OCI-M2 (cell line): ENCODE measurements at regions not wholly inside any gene's neighbourhood (a gene's known extent, or its start where the extent isn't known, plus 50 kb on each side); places are given as distances from the start of the nearest gene placed in this dataset.
"Not testable (repeated sequence)": the region's sequence is repeated elsewhere in the genome, so short reads cannot be mapped to it uniquely, and the experiment has no call there.

Source experiments
- DNase-seq: peaks from one replicate; lab custom pipeline; 2025; ENCODE audit not compliant: unreplicated experiment; lab: John Stamatoyannopoulos, UW

DNA sequence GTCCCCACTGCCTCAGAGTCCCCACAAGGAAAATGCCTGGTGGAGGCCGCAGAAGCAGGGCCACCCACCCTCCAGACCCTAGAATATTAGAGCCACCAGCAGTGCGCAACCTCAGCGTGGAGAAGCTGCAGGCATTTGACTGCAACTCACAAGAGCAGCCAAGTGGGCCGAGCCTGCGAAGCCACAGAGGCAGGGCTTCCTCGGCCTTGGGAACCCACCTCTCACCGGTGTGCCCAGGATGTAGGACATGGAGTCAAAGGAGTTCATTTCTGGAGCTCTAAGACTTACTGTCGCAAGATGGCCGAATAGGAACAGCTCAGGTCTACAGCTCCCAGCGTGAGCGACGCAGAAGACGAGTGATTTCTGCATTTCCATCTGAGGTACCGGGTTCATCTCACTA, 397.9 kb upstream of the PIK3R1 start:
- DNase-seq: no peak

DNA sequence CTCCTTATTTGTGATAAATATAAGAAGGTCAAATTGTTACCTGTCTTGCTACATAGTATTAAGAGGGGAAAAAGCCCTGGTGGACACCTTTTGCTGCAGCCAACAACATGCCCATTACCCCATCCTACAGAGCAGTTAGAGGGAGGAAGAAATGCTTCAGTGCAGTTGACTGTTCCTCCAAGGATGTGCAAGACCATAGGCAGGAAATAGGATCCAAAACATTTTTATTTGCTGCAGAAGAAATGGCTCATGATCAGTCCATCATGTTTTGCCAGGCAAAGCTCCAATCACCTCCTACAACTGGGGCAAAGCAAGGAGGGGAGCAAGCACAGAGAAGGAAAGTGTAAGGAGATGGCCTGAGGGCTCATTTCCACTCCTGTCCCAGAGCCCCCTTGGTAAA, 399.1 kb upstream of the PIK3R1 start:
- no peak for DNase-seq

- no peak for DNase-seq
Observed at GRCh38 chr5:67815455-67816391, 399.8 kb upstream of the PIK3R1 start.

GRCh38 chr5:67814569-67815311, 400.8 kb upstream of the PIK3R1 start:
- DNase-seq: no peak

DNA sequence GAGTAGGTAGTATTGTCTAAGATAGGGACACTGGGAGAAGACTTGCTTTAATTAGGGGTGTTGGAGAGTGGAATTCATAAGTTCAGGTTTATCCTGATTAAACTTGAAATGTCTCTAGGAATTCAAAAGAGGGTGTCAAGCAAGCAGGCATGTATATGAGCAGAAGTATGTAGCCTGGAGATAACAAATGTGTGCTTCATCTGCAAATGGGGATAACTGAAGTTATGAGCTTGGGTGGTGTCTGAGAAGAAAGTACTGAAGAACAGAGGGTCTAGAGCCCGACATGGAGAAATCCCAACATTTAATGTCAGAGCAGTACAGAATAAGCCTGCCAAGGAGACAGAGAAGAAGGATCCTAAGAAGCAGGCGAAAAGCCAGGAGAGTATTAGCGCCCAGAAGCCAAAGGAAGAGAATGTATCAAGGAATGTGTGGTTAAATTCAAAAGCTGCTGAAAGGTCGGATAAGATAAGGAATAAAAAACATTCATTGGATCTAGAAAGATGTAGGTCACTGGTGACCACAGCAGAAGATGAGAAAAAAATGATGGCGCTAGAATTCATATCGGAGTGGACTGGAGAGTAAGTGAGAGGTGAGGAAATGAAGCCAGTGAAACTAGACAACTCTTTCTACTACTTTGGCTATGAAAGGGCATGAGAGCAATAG, 401.5 kb upstream of the PIK3R1 start:
- no peak for DNase-seq

GRCh38 chr5:67809589-67809988, 406.0 kb upstream of the PIK3R1 start:
- no peak for DNase-seq

DNA sequence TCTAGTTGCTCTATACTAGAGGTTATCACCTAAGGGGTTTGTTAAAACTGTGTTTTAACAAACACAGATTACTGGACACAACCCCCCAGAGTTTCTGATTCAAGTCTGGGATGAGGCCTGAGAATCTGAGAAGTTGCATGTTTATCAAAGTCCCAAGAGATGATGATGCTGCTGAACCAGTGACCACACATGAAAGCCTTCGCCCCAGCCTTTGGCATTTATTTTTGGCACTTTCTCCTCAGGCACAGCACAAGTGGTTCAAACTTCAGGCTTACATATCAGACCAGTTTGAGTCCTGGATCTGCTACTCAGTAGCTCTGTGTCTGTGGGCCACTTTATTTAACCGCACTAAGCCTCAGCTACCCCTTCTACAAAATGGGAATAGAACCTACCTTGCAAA, 407.2 kb upstream of the PIK3R1 start:
- DNase-seq: no peak

GRCh38 chr5:67807439-67807888, 408.1 kb upstream of the PIK3R1 start:
- no peak for DNase-seq

DNA sequence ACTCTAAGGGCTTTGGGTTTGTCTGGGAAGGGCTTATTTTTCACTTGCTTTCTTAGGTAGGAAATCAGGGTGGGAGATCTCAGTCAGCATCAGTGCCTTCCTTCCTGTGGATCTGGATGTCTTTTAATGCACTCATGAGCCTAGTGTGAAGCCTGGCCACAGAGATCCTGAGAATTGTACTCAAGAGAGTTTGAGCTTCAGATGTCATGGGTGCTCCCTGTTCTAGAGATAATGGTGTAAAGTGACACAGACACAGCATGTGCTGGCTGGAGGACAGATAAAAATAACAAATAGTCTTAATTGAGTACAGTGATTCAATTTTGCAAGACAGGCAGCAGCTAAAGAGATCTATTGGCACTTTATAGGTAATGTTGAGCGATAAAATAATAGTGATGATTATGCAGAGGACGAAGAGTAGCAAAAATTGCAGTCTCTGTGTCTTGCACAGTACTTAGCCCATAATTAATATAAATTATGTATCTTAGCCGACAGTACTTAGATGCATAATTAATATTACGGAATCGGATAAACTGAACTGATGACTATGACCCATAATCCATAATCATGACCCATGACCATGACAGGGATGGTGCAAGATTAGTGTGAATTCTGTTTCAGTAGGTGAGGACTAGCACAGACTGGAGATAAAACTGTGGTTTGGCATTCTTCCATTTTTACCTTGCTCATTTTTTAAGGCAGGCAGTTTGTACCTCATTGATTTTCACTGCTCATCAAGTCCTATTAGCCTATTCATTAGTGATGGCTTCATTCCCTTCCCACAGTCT, 408.7 kb upstream of the PIK3R1 start:
- DNase-seq: no peak

- DNase-seq: no peak
Observed at GRCh38 chr5:67805666-67806348, 409.7 kb upstream of the PIK3R1 start.

- no peak for DNase-seq
Observed at GRCh38 chr5:67802766-67803165, 412.8 kb upstream of the PIK3R1 start.

DNA sequence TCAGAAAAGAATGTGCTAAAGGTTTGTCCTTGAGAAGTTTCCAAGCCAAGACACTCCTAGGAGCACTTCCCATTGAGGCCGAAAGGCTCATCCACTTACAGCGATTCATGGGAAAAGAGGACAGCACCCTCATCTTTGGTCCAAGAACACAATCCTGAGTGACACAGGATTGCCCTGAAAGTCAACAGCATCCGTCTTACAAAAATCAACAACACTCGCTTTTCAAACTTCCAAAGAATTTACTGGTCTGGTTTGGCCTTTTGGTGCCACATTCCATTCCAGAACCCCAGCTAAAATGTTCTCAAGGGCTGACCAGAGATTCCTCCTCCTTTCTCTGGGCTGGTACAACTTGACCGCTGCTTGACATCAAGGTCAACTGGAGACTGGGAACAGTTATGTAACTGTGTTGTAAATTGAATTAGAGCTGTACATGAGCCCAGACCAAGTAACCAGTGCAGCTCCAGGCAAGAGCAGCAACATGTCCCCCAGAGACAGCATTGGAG, 415.8 kb upstream of the PIK3R1 start:
- DNase-seq: no peak

DNA sequence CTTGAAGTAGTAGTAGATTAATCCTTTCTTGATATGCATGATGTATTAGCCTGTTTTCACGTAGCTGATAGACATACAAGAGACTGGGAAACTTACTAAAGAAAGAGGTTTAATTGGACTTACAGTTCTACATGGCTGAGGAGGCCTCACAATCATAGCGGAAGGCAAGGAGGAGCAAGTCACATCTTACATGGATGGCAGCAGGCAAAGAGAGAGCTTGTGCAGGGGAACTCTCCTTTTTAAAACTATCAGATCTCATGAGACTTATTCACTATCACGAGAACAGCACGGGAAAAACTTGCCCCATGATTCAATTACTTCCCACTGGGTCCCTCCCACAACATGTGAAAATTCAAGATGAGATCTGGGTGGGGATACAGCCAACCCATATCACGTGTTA, 417.1 kb upstream of the PIK3R1 start:
- DNase-seq: not testable (repeated sequence)

- no peak for DNase-seq
Observed at GRCh38 chr5:67795781-67796477, 419.6 kb upstream of the PIK3R1 start.

DNA sequence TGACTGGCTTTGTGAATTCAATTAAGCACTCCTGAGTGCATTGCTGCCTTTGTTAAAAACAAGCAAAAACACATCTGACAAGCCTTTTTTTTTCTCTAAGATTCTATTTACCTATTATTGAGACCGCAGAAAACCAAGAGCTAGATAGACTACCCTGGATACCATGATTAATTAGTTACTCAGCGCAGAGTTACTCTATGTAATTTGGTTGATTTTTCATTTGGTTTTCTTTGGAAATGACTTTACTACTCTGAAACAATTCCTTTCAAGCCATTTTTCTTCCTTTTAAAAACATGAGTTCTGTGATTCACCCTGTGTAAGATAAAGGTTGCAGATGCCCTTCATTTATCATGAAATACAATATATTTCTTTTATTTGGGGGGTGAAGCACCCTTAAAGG, 421.6 kb upstream of the PIK3R1 start:
- DNase-seq: no peak

DNA sequence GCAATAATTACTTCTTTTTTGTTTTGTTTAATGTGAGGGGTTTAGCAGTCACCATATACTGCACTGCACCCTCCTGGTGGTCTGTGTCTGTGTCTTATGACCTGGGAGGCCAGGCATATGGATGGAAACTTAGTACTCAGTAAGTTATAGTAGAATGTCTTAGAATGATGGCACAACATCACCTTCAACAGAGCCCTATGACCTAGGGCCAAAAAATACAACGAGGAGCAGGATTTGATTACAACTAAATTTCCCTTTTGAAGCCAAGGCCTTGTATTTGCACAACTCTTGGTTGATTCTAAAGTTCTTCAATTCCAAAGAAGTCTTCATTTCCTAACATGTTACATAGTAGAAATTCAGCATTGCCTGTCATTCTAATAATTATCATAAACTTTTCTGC, 422.1 kb upstream of the PIK3R1 start:
- no peak for DNase-seq

GRCh38 chr5:67792891-67793290, 422.7 kb upstream of the PIK3R1 start:
- no peak for DNase-seq

- DNase-seq: no peak
Observed at GRCh38 chr5:67790390-67790789, 425.2 kb upstream of the PIK3R1 start.

DNA sequence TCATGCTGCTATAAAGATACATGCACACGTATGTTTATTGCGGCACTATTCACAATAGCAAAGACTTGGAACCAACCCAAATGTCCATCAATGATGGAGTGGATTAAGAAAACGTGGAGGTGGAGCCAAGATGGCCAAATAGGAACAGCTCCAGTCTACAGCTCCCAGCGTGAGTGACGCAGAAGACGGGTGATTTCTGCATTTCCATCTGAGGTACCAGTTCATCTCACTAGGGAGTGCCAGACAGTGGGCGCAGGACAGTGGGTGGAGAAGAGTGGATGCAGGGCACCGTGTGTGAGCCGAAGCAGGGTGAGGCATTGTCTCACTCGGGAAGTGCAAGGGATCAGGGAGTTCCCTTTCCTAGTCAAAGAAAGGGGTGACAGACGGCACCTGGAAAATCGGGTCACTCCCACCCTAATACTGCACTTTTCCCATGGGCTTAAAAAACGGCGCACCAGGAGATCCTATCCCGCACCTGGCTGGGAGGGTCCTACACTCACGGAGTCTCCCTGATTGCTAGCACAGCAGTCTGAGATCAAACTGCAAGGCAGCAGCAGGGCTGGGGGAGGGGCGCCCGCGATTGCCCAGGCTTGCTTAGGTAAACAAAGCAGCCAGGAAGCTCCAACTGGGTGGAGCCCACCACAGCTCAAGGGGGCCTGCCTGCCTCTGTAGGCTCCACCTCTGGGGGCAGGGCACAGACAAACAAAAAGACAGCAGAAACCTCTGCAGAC, 435.5 kb upstream of the PIK3R1 start:
- DNase-seq: not testable (repeated sequence)
